Suprapubic skin (tissue), 3 donors: ENCODE measurements at regions not wholly inside any gene's neighbourhood (a gene's known extent, or its start where the extent isn't known, plus 50 kb on each side); places are given as distances from the start of the nearest gene placed in this dataset.

Source experiments
- POLR2A ChIP-seq, 2 donors: fragments of 450-650 bp; IDR thresholded peaks; one replicate each; pipeline ENCODE4 v1.6.1; 2017; ENCODE audit warnings: antibody characterized with exemption in 2 of 2, mild to moderate bottlenecking in 2 of 2, moderate library complexity in 2 of 2
- TF ChIP-seq, protein P1 (sequence below), 2 donors: fragments of 200-600 bp in 1 of 2; fragments of 450-650 bp in 1 of 2; sonication (generic) in 1 of 2; IDR thresholded peaks; one replicate each; pipeline ENCODE4 v1.5.1; 2016 to 2019; ENCODE audit warnings: antibody characterized with exemption in 2 of 2, mild to moderate bottlenecking in 1 of 2, moderate library complexity in 1 of 2

GRCh38 chr9:116087751-116088194 lies 65.8 kb upstream of the PAPPA start:
- TF ChIP-seq, protein P1, sequence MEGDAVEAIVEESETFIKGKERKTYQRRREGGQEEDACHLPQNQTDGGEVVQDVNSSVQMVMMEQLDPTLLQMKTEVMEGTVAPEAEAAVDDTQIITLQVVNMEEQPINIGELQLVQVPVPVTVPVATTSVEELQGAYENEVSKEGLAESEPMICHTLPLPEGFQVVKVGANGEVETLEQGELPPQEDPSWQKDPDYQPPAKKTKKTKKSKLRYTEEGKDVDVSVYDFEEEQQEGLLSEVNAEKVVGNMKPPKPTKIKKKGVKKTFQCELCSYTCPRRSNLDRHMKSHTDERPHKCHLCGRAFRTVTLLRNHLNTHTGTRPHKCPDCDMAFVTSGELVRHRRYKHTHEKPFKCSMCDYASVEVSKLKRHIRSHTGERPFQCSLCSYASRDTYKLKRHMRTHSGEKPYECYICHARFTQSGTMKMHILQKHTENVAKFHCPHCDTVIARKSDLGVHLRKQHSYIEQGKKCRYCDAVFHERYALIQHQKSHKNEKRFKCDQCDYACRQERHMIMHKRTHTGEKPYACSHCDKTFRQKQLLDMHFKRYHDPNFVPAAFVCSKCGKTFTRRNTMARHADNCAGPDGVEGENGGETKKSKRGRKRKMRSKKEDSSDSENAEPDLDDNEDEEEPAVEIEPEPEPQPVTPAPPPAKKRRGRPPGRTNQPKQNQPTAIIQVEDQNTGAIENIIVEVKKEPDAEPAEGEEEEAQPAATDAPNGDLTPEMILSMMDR (IDR thresholded peaks at IDR 0.05) = no peak
- TF ChIP-seq POLR2A (IDR thresholded peaks at IDR 0.05) = no peak
